HCT116 (cell line): ENCODE measurements at regions not wholly inside any gene's neighbourhood (a gene's known extent, or its start where the extent isn't known, plus 50 kb on each side); places are given as distances from the start of the nearest gene placed in this dataset.

Experiments
- EZH2phosphoT487 ChIP-seq: fragments of 200-600 bp; IDR thresholded peaks from 2 replicates; pipeline ENCODE4 v1.6.1; 2018; ENCODE audit warnings: antibody characterized with exemption, borderline replicate concordance
- TF ChIP-seq, protein P1 (sequence below), 3 experiments: fragments of 200-600 bp in 1 of 3; sonication (generic) in 1 of 3; IDR thresholded peaks in 2 of 3; conservative IDR thresholded peaks in 1 of 3; 2 replicates each; pipeline ENCODE4 v1.5.1; 2012 to 2017; ENCODE audit warnings: low read depth in 2 of 3, low read length in 2 of 3, antibody characterized with exemption in 1 of 3, borderline replicate concordance in 1 of 3, control low read depth in 1 of 3, mild to moderate bottlenecking in 1 of 3, mixed read lengths in 1 of 3, mixed run types in 1 of 3, moderate library complexity in 1 of 3; ENCODE audit not compliant: insufficient read depth in 1 of 3

GRCh38 chr22:27011717-27012116 lies 354.3 kb downstream of the MIAT start:
- no peak for TF ChIP-seq EZH2phosphoT487
- TF ChIP-seq, protein P1, sequence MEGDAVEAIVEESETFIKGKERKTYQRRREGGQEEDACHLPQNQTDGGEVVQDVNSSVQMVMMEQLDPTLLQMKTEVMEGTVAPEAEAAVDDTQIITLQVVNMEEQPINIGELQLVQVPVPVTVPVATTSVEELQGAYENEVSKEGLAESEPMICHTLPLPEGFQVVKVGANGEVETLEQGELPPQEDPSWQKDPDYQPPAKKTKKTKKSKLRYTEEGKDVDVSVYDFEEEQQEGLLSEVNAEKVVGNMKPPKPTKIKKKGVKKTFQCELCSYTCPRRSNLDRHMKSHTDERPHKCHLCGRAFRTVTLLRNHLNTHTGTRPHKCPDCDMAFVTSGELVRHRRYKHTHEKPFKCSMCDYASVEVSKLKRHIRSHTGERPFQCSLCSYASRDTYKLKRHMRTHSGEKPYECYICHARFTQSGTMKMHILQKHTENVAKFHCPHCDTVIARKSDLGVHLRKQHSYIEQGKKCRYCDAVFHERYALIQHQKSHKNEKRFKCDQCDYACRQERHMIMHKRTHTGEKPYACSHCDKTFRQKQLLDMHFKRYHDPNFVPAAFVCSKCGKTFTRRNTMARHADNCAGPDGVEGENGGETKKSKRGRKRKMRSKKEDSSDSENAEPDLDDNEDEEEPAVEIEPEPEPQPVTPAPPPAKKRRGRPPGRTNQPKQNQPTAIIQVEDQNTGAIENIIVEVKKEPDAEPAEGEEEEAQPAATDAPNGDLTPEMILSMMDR (IDR thresholded peaks at IDR 0.05 in 2 of 3, conservative IDR thresholded peaks at IDR 0.05 in 1 of 3; ENCODE audit: borderline replicate concordance in 1 of 3, insufficient read depth in 1 of 3, low read depth in 2 of 3, low read length in 2 of 3), result no peak
